Osteoblast (primary cell): ENCODE measurements at regions not wholly inside any gene's neighbourhood (a gene's known extent, or its start where the extent isn't known, plus 50 kb on each side); places are given as distances from the start of the nearest gene placed in this dataset.

Source experiments
- DNase-seq: peaks from one replicate; pipeline ENCODE4 v3.0.0; 2011; ENCODE audit warnings: low spot score, mixed read lengths; ENCODE audit not compliant: insufficient read length; ENCODE audit errors: missing footprints
- H2AFZ ChIP-seq: 2 replicates; pipeline ENCODE4 v1.6.0; 2011; ENCODE audit warnings: mild to moderate bottlenecking, low read length
- H3K27ac ChIP-seq: 2 replicates; pipeline ENCODE4 v1.5.1; 2011; ENCODE audit warnings: mild to moderate bottlenecking, low read depth, low read length, moderate library complexity
- H3K27me3 ChIP-seq: 2 replicates; pipeline ENCODE4 v1.6.0; 2012; ENCODE audit warnings: mild to moderate bottlenecking, control low read depth, inconsistent platforms, low read length, moderate library complexity; ENCODE audit not compliant: insufficient read depth
- H3K36me3 ChIP-seq: 2 replicates; pipeline ENCODE4 v1.5.1; 2011; ENCODE audit warnings: mild to moderate bottlenecking, low read length, control low read depth, moderate library complexity; ENCODE audit not compliant: insufficient read depth
- H3K4me1 ChIP-seq: 2 replicates; pipeline ENCODE4 v1.5.1; 2011; ENCODE audit warnings: mild to moderate bottlenecking, low read length, control low read depth, moderate library complexity; ENCODE audit not compliant: insufficient read depth
- H3K4me2 ChIP-seq: 2 replicates; pipeline ENCODE4 v1.6.0; 2011; ENCODE audit warnings: mild to moderate bottlenecking, low read length; ENCODE audit not compliant: insufficient read depth
- H3K4me3 ChIP-seq: fragments of 200-600 bp; sonication (generic); 3 replicates; pipeline ENCODE4 v1.5.1; 2012; ENCODE audit warnings: mild to moderate bottlenecking, low read length, inconsistent platforms; ENCODE audit not compliant: insufficient read depth
- H3K79me2 ChIP-seq: 2 replicates; pipeline ENCODE4 v1.6.0; 2012; ENCODE audit warnings: mild to moderate bottlenecking, low read length, control low read depth, inconsistent platforms; ENCODE audit not compliant: insufficient read depth
- H3K9me3 ChIP-seq: 2 replicates; pipeline ENCODE4 v1.5.1; 2011; ENCODE audit warnings: low read depth, low read length, control low read depth
- H4K20me1 ChIP-seq: 2 replicates; pipeline ENCODE4 v1.6.0; 2012; ENCODE audit warnings: mild to moderate bottlenecking, low read length, control low read depth; ENCODE audit not compliant: insufficient read depth
- TF ChIP-seq, protein P1 (sequence below): IDR thresholded peaks from 2 replicates; pipeline ENCODE4 v1.5.1; 2011; ENCODE audit warnings: mild to moderate bottlenecking, low read depth, low read length, moderate library complexity; ENCODE audit errors: extremely low read depth

DNA sequence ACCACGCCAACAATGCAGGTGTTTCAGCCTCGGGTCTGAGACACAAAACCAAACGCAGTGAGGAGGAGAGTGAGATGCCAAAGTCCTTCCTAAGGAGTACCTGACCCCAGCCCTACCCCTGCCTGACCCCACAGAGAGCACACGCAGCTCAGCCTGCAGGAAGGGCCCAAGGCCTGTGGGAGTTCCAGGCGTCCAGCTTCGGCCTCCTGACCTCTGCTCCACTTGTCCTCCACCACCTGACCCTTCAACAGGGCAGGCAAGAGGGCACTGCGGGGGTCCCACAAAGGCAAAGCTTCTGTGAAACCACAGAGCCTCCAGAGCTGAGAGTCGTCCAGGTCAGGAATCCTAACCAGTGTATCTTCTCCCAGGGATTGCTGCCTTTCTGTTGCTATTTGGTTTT lies 122.0 kb upstream of the PPP2R2D start:
- H3K4me1 ChIP-seq = no peaks in the 10 kb centered on the region
- no peak overlapping the region for H3K27ac ChIP-seq
- no peaks in the 10 kb centered on the region for H3K36me3 ChIP-seq
- no peaks in the 10 kb centered on the region for H3K27me3 ChIP-seq
- H2AFZ ChIP-seq = no peak overlapping the region
- TF ChIP-seq, protein P1, sequence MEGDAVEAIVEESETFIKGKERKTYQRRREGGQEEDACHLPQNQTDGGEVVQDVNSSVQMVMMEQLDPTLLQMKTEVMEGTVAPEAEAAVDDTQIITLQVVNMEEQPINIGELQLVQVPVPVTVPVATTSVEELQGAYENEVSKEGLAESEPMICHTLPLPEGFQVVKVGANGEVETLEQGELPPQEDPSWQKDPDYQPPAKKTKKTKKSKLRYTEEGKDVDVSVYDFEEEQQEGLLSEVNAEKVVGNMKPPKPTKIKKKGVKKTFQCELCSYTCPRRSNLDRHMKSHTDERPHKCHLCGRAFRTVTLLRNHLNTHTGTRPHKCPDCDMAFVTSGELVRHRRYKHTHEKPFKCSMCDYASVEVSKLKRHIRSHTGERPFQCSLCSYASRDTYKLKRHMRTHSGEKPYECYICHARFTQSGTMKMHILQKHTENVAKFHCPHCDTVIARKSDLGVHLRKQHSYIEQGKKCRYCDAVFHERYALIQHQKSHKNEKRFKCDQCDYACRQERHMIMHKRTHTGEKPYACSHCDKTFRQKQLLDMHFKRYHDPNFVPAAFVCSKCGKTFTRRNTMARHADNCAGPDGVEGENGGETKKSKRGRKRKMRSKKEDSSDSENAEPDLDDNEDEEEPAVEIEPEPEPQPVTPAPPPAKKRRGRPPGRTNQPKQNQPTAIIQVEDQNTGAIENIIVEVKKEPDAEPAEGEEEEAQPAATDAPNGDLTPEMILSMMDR = no peak
- H3K9me3 ChIP-seq = peaks cover 3% of the 10 kb centered on the region
- no peak overlapping the region for H3K4me2 ChIP-seq
- DNase-seq = no peak
- H3K4me3 ChIP-seq = no peak overlapping the region
- H3K79me2 ChIP-seq = no peaks in the 10 kb centered on the region
- H4K20me1 ChIP-seq = no peaks in the 10 kb centered on the region

DNA sequence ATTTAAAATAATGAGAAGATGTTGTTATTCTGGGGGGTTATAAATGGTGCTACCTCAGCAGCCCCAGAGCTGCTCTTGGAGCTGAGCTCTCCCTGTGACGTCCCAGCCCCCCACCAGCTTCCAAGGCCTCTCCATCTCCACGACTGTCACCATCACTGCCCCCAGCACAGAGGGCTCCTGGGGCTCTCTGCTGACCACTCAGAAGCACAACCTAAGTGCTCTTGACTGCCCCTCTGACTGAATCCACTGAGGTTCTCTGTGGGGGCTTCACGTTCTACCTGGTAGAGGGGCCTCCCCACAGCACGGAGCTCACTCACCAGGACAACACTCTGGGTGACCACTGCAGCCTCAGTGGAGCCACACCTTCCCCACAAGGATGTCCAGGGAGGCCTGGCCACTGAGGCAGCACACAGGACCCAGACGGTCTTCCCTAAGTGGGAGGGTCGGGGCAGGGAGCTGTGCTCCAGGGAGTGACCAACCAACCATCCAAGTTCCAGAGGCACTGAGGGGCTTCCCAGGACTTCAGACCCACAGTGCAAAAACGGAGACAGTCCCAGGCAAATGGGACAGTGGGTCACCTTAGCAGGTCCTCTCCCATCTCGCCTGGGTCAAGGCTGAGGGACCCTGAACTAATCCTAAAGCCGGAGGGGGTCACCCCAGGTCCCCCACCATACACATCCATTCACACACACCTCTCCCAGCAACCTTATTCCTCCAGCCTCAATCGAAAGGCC lies 121.0 kb upstream of the PPP2R2D start:
- DNase-seq = peak; percentile 56
- Histone ChIP-seq H3K4me1 (no peaks in the 10 kb centered on the region), H3K4me3 (no peak overlapping the region), H2AFZ (no peak overlapping the region), H4K20me1 (no peaks in the 10 kb centered on the region), H3K27ac (no peak overlapping the region), H3K4me2 (no peak overlapping the region), H3K36me3 (no peaks in the 10 kb centered on the region), H3K27me3 (no peaks in the 10 kb centered on the region), H3K9me3 (peaks cover 3% of the 10 kb centered on the region), H3K79me2 (no peaks in the 10 kb centered on the region)
- TF ChIP-seq, protein P1 = no peak

DNA sequence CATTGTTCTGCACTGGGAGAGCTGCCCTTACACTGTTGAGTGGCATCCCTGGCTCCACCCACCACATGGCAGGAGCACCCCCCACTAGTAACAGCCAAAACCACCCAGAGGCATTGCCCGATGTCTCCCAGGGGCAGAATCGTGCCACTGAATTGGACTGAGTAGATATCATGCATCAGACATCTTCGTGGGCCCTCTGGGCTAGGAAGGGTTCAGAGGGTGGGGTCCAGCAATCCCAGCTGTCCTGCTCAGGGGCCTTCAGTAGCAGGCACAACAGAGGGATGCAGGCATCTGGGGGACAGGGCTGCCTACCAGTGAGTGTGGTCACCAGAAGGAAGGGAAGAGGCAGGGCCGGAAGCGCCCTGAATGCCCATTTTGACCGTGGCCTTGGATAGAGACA lies 119.7 kb upstream of the PPP2R2D start:
- no peak overlapping the region for H2AFZ ChIP-seq
- H3K4me1 ChIP-seq = no peaks in the 10 kb centered on the region

DNA sequence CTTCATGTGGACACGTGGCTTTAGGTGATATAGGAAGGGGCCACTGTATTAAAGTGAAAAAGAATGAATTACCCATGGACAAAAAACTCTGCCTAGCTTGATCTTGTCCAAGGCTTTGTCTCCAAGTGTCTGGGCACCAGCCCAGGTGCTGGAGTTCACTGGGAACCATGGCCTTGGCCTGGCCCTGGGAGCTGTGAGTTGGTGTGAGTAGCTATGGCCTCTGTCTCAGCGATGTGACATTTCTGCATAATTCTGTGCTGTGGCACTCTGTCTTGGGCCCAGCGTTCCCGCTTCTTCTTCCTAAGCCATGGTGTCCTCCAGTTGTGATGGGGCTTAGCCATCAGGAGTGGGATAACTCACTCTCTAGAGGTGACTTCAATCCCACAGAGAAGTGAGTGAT lies 119.0 kb upstream of the PPP2R2D start:
- Histone ChIP-seq H2AFZ (no peak overlapping the region), H3K27ac (no peak overlapping the region), H3K36me3 (no peaks in the 10 kb centered on the region), H3K4me3 (no peak overlapping the region), H3K27me3 (no peaks in the 10 kb centered on the region), H3K4me2 (no peak overlapping the region), H3K9me3 (peaks cover 2% of the 10 kb centered on the region), H4K20me1 (no peaks in the 10 kb centered on the region), H3K4me1 (no peaks in the 10 kb centered on the region), H3K79me2 (no peaks in the 10 kb centered on the region)
- no peak for DNase-seq
- TF ChIP-seq, protein P1 = no peak

More for the DNA sequence above, 119.7 kb upstream of the PPP2R2D start:
- H3K79me2 ChIP-seq = no peaks in the 10 kb centered on the region
- peaks cover 3% of the 10 kb centered on the region for H3K9me3 ChIP-seq
- H3K27ac ChIP-seq = no peak overlapping the region
- DNase-seq = no peak
- H3K36me3 ChIP-seq = no peaks in the 10 kb centered on the region
- no peaks in the 10 kb centered on the region for H4K20me1 ChIP-seq
- no peak overlapping the region for H3K4me3 ChIP-seq
- H3K4me2 ChIP-seq = no peak overlapping the region
- H3K27me3 ChIP-seq = no peaks in the 10 kb centered on the region
- TF ChIP-seq, protein P1 = no peak
